ENCODE measurements at regions not wholly inside any gene's neighbourhood (a gene's known extent, or its start where the extent isn't known, plus 50 kb on each side); places are given as distances from the start of the nearest gene placed in this dataset.

GRCh38 chr16:73873643-73874042 is 423.0 kb upstream of the PSMD7 start:
- SMC1A ChIA-PET (ENCODE audit: uncharacterized antibody, unreplicated experiment), result interaction anchor here (1.0 kb wide), 1 partner anchor 1041 kb away, joined by 3 read pairs; no protein-coding TSS in a partner anchor
- 2% methylated on average over 2 of the region's 2 CpGs for WGBS (ENCODE audit: insufficient coverage, insufficient replicate concordance, low lambda C conversion rate, missing lambda C conversion rate)
- Histone ChIP-seq H3K4me3 (no peak overlapping the region), H3K9ac (ENCODE audit: control insufficient read depth, insufficient read depth, low read length) (no peak overlapping the region), H3K79me2 (ENCODE audit: control insufficient read depth, insufficient read depth, low read length) (no peaks in the 10 kb centered on the region), H3K4me2 (ENCODE audit: control insufficient read depth, insufficient read depth) (no peak overlapping the region), H3K4me1 (ENCODE audit: control insufficient read depth, insufficient read depth, low read length) (no peaks in the 10 kb centered on the region), H3K27ac (ENCODE audit: control insufficient read depth, insufficient read depth) (no peak overlapping the region), H4K20me1 (ENCODE audit: control insufficient read depth, insufficient read depth) (no peaks in the 10 kb centered on the region), H3K9me3 (replicated peaks; ENCODE audit: control insufficient read depth, insufficient read depth, low read length) (no peaks in the 10 kb centered on the region), H3K36me3 (ENCODE audit: control insufficient read depth in 2 of 2, insufficient read depth in 2 of 2, low read length in 1 of 2) (no peaks in the 10 kb centered on the region), H3K27me3 (replicated peaks in 1 of 2; ENCODE audit: control insufficient read depth in 2 of 2, insufficient read depth in 2 of 2, low read length in 1 of 2) (no peaks in the 10 kb centered on the region), H2AFZ (ENCODE audit: control insufficient read depth, low read depth, low read length) (no peak overlapping the region)
- POLR2A ChIA-PET, result no interaction called here
- BruUV-seq (replicated peaks), result no TSS peak
- RAD21 ChIA-PET (ENCODE audit: unreplicated experiment), result no interaction called here
- no peak for DNase-seq (ENCODE audit: low read depth, low spot score)
- in situ Hi-C loops (cut with MboI), result no loop called here
- no peak for ATAC-seq
- intact Hi-C loops (cut with micrococcal nuclease; ENCODE audit: unreplicated experiment), result no loop called here
- CTCF ChIA-PET, result interaction anchor here (0.7 to 1.5 kb wide), 2 partner anchors 9 to 18 kb away, joined by 3 to 4 read pairs; no protein-coding TSS in a partner anchor
- no peak for FAIRE-seq
- TF ChIP-seq ZZZ3 (IDR thresholded peaks at IDR 0.05; ENCODE audit: control insufficient read depth, insufficient read length, low read depth), result no peak
- TF ChIP-seq CBFB (IDR thresholded peaks at IDR 0.05; ENCODE audit: low read depth), result no peak
- TF ChIP-seq KLF5 (IDR thresholded peaks at IDR 0.05; ENCODE audit: partially characterized antibody), result no peak
- no peak for TF ChIP-seq CUX1 (IDR thresholded peaks at IDR 0.05; ENCODE audit: insufficient replicate concordance, low read depth, low read length)
- TF ChIP-seq ZNF687 (IDR thresholded peaks at IDR 0.05), result no peak
- TF ChIP-seq SP1 (IDR thresholded peaks at IDR 0.05; ENCODE audit: low read depth, low read length), result no peak
- no peak for TF ChIP-seq PRDM15 (CRISPR knock-in tag; IDR thresholded peaks at IDR 0.05)
- TF ChIP-seq BCLAF1 (IDR thresholded peaks at IDR 0.05), result no peak
